ACHN (cell line): ENCODE measurements at regions not wholly inside any gene's neighbourhood (a gene's known extent, or its start where the extent isn't known, plus 50 kb on each side); places are given as distances from the start of the nearest gene placed in this dataset.
A peak's percentile ranks its signal among the peaks of the same experiment; 100 is the strongest.

Source experiments
- DNase-seq: peaks from one replicate; pipeline ENCODE4 v3.0.0-alpha.2; 2015
- in situ Hi-C: cut with HindIII; loops from 2 replicates; pipeline ENCODE4 v1.10.0; 2017; ENCODE audit warnings: low sequenced_read_pairs, low pct_ligation_motif_present, low pct_unique_long_range_greater_than_20kb

DNA sequence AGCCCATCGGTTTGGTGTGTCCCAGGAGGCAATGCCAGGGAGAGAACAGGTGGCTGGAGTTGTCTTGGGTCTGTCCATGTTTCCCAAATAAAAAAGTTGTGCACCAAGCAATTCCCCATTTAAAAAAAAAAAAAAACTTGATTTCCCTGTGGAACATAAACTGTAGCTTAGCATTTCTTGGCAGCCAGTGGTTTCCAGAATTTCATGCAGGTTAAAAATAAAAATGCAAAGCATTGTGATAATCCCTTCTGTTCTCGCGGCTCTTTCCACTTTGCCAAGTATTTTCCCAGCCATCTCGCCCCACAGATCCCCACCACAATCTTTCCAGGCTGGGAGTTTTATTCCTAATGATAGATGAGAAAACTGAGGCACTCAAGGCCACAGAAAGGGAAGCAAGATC is 51.4 kb upstream of the MSX1 start:
- DNase-seq = no peak
- in situ Hi-C loops = no loop called here

DNA sequence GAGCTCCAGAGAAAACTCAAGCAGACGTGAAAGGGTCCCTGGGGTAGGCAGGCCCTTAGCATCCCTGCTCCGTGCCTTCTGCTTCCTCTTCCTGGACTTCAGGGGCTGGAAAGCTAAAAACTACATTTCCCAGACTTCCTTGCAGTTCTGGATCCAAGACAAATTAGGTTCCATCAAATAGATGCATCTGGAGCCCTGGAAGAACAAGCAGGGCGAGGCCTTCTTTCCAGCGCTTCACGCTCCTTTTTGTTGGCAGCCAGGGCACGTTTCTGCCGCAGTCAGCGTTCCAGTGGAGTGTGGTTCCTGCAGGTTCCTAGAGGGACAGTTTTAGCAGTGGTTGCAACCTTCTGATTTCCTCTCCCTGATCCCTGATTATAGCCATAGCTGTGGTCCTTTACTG is 53.6 kb upstream of the MSX1 start:
- DNase-seq = no peak
- in situ Hi-C loops = no loop called here

DNA sequence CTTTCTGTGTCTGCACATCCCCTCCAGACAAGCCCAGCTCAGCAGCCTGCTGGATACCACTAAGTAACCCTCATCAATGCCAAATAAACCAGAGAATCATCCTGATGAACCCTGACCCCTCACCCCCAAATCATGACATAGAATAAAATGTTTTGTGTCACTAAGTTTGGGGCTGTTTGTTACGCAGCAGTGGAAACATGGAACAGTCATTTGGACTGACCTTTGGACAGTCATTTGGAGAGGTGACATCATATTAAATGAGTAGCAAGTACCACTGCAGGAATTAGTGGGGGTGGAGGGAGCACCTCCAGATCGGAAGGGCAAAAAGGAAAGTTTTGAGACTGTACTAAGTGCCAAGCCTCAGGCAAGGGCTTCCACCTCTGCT is 55.6 kb upstream of the MSX1 start:
- in situ Hi-C loops = no loop called here
- no peak for DNase-seq

DNA sequence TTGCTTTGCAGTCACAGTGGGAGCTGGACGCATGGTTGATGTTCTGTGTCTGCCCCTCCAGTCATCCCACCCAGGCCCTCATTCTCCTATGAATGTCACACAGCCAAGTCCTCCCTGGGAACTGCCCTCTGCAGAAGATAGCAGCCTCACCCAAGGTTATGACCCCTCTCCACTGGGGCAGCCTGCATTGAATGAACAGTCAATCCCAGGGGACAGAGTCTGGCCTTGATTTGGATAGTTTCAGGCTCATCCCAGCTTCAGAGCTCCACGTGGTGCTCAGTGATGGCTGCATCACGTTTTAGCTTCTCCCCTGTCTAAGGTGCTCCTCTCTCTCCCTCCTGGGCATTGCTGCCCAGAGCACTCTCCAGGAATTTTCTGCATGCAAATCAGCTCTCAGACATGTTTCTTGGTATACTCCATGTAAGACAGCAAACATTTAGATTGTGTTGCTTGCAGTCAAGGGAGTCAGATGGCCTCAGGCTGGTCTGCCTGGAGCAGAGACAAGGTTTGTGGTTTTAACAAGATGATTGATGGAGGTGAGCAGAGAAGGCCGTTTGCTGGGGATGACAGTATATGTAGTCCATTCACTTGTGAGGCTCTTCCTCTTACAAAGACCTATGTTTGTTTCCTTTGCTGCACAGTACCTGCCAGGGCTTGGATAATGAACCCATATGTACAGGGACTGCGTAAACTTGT is 56.1 kb upstream of the MSX1 start:
- no peak for DNase-seq
- in situ Hi-C loops = no loop called here

DNA sequence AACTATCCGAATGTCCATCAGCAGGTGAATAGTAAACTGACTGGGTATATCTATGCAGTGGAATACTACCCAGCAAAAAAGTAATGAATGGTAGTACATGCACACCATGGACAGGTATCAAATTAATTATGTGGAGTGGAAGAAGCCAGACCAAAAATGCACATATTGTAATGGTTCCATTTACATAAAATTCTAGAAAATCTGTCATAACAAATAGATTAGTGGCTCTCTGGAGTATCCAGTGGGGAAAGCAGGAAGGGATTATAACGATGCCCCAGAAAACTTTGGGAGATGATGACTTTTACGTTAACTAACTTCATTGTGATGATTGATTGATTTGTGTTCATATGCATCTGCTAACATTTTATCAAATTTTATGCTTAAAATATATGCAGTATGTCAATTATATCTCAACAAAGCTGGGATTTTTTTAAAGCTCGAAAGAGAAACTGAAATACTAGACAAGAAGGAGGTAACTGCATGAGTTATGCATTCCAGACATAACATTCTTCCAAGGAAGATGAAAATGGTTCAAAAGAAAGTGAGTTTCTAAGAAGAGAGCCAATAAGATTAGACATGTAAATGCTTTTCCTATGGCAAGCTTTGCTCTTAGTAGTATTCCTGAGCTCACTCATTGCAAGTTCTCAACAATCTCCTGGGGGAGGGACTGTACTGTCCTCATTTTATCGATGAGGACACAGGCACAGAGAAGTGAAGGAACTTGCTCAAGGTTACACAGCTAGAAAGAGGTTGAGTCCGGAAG is 58.6 kb upstream of the MSX1 start:
- DNase-seq = peak; percentile 51
- in situ Hi-C loops = no loop called here

DNA sequence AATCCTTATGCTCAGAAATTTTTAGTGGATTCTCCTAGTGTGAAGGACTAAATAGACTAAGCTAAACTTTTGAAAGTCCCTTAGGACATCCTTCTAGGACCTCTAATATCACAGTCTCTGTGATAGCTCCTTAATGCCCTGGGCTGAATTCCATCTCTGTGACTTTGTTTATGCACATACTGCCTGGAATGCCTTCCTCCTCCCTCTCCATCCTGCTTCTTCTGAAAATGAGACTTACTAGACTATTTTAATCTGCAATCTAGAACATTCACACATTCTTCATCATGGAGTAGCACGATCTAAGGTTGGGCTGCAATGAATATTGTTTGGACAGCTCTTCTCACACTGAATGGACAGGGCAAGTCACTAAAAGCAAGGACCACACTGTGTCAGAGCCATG is 65.0 kb upstream of the MSX1 start:
- DNase-seq = no peak
- in situ Hi-C loops = no loop called here

DNA sequence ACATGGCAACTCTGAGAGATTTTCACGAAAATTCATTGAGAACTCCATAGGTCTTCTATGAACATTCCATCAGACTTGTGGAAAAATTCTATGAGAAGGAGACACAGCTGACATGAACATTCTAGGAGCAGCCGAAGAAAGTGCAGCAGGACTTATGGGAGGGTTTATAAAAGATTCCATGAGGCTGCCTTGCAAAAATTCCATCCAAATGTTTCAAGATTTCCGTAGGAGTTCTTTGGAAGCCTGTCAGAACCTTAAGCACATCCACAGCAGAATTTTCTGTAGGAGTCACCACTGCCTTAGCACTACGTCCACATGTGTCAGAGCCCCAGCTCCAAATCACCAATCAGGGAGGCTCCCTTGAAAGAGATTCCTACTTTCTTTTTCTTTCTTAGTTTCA is 67.0 kb upstream of the MSX1 start:
- in situ Hi-C loops = no loop called here
- DNase-seq = no peak

DNA sequence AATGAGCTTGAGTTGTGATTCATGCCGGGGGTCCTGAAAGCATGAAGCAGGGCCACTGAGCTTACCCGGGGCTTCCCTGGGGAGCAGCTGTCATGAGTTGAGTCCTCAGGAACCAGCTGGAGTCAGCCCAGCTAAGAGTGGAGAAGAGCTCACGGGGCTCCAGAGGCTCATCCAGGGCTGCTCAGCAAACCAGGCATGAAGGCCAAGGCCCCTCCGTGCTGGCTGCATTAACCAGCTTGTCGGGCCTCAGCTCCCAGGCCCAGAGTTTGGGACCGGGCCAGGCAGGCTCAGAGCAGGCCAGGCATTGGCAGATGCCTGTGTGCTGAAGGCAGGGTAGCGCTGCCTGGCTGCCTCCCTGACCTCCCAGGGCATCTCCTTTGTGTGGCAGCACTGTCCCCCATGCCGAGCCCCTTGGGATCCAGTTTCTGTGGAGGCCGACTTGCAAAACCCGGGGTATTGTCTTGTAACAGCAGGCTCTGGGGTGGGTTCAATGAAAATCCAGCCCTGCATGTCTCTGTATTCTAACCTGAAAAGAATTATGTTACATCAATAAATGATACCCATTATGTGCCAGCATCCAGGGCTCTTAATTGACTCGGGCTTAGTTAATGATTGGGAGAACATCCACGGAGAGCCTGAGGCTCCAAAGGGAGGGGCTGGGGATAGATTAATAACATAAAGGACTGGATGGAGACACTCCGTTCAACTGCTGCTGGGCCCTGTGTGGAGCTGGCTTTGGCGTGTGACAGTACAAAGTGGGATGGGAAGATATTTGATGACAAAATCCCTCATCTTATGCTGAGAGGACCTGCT is 68.0 kb upstream of the MSX1 start:
- DNase-seq = no peak

DNA sequence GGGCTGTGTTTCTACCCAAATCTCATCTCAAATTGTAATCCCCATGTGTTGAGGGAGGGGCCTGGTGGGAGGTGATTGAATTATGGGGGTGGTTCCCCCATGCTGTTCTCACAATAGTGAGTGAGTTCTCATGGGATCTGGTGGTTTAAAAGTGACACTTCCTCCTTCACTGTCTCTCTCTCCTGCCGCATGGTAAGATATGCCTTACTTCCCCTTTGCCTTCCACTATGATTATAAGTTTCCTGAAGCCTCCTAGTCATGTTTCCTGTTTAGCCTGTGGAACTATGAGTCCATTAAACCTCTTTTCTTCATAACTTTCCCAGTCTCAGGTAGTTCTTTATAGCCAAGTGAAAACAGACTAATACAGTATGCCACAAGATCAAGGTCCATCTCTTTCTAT is 70.0 kb upstream of the MSX1 start:
- DNase-seq = no peak
- in situ Hi-C loops = no loop called here

More for the DNA sequence above, 68.0 kb upstream of the MSX1 start:
- in situ Hi-C loops = no loop called here

DNA sequence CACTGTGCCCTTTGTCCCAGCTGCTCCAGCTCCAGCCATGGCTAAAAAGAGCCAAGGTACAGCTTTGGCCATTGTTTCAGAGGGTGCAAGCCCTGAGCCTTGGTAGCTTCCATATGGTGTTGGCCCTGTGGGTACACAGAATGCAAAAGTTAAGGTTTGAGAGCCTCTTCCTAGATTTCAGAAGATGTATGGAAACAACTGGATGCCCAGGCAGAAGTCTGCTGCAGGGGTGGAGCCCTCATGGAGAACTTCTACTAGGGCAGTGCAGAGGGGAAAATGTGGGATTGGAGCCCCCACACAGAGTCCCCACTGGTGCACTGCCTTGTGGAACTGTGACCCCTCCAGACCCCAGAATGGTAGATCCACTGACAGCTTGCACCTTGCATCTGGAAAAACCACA is 70.9 kb upstream of the MSX1 start:
- in situ Hi-C loops = no loop called here

DNA sequence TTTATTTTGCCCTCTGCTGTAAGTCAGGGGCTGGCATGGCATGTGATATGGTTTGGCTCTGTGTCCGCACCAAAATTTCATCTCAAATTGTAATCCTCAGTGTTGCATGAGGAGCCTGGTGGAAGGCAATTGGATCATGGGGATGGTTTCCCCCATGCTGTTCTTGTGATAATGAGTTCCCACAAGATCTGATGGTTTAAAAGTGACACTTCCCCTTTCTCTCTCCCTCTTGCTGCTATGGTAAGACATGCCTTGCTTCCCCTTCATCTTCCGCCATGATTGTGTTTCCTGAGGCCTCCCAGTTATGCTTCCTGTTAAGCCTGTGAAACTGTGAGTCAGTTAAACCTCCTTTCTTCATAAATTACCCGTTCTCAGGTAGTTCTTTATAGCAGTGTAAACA is 72.0 kb upstream of the MSX1 start:
- no peak for DNase-seq

More for the DNA sequence above, 70.9 kb upstream of the MSX1 start:
- DNase-seq = no peak

DNA sequence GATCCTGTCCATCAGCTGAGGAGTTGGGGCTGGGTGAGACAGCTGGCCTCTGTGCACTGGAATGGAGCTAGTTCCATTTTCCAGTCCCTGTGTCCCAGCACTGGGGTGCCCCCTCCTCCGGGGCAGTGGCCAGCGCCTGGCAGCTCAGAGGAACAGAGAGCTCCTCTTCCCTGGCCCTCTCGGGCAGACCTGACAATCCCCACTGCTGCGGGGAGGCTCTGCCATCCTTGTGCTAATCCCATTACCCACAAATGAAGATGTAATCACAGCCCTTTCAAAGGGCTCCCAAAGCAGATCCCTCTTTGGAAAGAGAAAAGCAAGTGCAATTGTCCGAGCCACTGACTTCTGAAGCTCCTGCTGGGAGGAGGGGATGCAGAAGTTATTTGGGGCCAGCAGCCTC is 75.1 kb upstream of the MSX1 start:
- in situ Hi-C loops = no loop called here
- DNase-seq = no peak

More for the DNA sequence above, 72.0 kb upstream of the MSX1 start:
- in situ Hi-C loops = no loop called here

DNA sequence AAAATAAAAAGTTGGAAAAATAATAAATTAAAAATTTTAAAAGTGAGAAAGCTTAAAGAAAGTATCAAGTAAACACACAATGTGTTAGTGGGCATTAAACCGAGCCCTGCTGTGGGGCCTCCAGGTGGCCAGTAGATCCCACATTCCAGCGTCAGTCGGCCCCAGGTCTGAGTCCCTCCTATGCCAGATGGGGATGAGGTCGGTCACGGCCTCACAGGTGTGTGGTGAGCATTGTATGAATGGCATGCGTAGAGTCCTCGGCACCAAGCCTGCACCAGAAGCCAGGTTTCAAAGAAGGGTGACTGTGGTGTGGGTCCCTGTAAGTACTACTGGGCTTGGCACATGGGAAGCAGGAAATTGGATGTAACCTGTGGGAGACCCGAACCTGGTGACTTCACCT is 75.6 kb upstream of the MSX1 start:
- DNase-seq = no peak
- in situ Hi-C loops = no loop called here

DNA sequence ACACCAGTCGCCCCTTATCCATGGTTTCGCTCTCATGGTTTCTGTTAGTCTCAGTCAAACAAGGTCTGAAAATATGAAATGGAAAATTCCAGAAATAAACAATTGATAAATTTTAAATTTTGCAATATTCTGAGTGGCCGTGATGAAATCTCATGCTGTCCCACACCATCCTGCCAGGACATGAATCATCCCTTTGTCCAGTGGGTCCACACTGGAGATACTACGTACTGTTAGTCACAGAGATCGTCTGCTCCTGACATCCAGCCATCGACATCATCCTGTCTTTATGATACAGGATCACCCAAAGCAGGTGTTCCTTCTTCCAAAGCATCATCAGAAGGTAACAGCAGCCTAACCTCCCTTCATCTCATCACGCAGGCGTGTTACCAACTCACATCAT is 76.5 kb upstream of the MSX1 start:
- in situ Hi-C loops = no loop called here
- DNase-seq = no peak

DNA sequence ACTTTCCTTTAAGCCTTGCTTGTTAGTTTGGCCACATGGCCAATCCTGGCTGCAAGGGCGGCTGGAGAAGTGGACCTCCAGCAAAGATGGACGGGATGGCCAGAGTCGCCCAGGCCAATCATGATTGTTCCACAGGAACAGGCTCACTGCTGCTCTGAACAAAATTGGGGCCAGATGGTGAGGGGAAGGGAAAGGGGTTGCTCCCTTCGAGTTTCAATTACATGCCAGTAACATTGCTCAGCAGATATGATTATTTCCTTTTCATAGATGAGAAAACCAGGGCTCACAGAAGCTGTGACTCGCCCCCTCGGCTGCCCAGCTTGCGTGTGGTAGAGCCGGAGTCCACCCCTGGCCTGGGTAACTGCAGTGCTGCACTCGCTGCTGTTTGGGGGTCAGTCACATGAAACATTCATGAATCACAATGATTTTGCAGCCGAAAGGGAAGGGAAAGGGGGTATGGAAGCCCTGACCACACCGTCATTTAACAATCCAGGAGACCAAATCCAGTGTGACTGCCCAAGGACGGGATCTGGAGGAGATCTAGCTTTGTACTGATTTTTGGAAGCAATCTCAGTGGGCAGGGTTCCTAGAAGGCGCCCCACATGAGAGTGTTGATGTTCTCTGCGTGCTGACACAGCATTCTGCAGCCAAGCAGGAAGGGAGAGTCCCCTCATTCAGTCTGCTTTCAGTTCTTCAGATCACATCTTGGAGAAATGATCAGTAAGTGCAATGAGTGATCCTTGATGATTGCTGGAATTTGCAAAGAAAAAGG is 77.3 kb upstream of the MSX1 start:
- no peak for DNase-seq
- in situ Hi-C loops = no loop called here

DNA sequence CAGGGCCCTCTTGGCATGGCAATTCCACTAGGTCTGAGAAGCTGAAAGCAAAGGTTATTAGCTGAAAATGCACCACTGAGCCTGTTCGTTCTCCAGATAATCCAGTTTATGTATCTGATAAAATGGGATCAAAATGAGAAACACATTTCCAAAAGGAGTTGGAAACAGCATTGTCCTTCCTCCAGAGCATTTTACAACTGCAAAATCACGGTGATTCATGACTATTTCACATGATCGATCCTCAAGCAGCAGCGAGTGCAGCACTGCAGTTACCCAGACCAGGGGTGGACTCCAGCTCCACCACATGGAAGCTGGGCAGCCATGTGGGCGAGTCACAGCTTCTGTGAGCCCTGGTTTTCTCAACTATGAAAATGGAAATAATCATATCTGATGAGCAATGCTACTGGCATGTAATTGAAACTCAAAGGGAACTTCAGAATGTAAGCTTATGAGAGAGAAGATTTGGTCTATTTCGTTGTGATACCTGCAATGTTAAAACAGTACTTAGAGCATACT is 78.7 kb upstream of the MSX1 start:
- DNase-seq = no peak
- in situ Hi-C loops = no loop called here

DNA sequence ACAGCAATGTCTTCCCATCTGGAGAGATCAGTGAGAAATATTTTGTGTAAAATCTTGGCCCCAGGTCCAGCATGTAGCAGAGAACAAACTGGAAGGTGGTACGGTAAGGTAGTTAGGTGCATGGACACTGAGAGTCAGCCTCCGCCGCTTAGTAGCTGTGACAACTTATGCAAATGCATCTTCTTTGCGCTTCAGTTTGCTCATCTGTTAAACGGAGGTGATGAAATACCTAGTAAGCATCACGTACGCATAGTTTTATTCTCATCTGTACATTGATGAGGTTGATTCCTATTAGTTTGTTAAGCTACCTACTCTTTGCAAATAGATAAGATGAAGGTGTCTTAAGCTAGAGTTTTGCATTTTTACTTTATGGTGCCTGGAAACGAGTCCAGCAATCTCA is 80.0 kb upstream of the MSX1 start:
- in situ Hi-C loops = no loop called here
- DNase-seq = no peak

DNA sequence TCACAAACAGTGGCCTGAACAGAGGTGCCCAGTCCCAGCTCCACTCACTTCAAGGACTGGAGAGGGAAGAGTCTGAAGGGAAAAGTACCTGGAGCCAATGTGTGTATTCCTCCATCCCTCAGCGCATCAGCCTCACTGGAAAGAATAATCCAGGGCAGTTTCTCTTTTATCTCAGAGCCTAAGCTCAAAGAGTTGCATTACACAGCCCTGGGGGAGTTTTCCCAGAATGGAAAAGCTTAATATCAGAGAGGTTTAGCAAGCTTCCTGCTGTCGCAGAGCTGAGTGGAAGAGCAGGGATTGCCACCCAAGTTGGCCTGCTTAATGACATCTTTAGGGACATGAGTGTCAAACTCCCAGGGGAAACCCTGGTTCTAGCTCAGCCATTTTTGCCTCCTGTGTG is 80.4 kb upstream of the MSX1 start:
- in situ Hi-C loops = no loop called here
- no peak for DNase-seq

DNA sequence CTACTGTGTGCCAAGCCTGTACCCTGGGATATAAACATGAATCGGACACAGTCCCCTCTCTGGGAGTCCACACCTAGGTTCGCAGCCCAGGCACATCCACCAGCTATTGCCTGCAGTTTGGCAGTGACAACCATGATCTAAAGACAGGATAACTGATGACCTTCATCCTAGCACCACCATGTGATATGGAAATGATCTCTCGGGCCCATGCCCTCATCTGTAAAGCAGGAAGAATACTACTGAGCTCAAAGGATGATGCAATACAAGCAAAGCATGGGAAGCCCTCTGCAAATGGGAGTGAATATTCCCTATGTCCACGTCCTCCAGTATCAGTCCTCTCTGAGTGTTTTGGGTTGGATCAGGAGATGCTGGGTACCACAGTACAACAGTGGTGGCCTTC is 80.9 kb upstream of the MSX1 start:
- DNase-seq = no peak
- in situ Hi-C loops = no loop called here
